ENCODE measurements at regions not wholly inside any gene's neighbourhood (a gene's known extent, or its start where the extent isn't known, plus 50 kb on each side); places are given as distances from the start of the nearest gene placed in this dataset.

- 73% methylated on average over 4 of the region's 4 CpGs for WGBS
- intact Hi-C loops (cut with DNase I), result no loop called here
Measured at GRCh38 chr16:9526791-9527190, 435.3 kb downstream of the HAPSTR1 start.

GRCh38 chr16:9527976-9528375 is 436.5 kb downstream of the HAPSTR1 start:
- H3K9me3 ChIP-seq, result peaks cover 0 to 6% (median 2%) of the 10 kb centered on the region in 4 donors
- no peak overlapping the region for H3K27ac ChIP-seq (replicated peaks in 1 of 4)
- H3K4me1 ChIP-seq, result peaks cover 0 to 15% (median 12%) of the 10 kb centered on the region in 4 donors
- H3K36me3 ChIP-seq, result no peaks in the 10 kb centered on the region
- WGBS, result 34% methylated on average over 2 of the region's 2 CpGs
- TF ChIP-seq CTCF (IDR thresholded peaks at IDR 0.05), result no peak
- TF ChIP-seq POLR2A (IDR thresholded peaks at IDR 0.05; ENCODE audit: low read depth), result no peak
- no peak for TF ChIP-seq POLR2AphosphoS5 (IDR thresholded peaks at IDR 0.05)
- TF ChIP-seq EP300 (IDR thresholded peaks at IDR 0.05), result no peak
- intact Hi-C loops (cut with DNase I), result no loop called here
- no peak for DNase-seq (ENCODE audit: extremely low spot score)
- no peak overlapping the region for H3K4me3 ChIP-seq
- H3K27me3 ChIP-seq, result peaks cover 0 to 7% (median 0%) of the 10 kb centered on the region in 4 donors

More at GRCh38 chr16:9526791-9527190, 435.3 kb downstream of the HAPSTR1 start:
- Histone ChIP-seq H3K27ac (replicated peaks in 1 of 4) (no peak overlapping the region), H3K4me1 (peaks cover 0 to 15% (median 12%) of the 10 kb centered on the region in 4 donors), H3K9me3 (no peaks in the 10 kb centered on the region), H3K4me3 (no peak overlapping the region), H3K27me3 (peaks cover 0 to 7% (median 0%) of the 10 kb centered on the region in 4 donors), H3K36me3 (no peaks in the 10 kb centered on the region)
- no peak for DNase-seq (ENCODE audit: extremely low spot score)
- no peak for TF ChIP-seq CTCF (IDR thresholded peaks at IDR 0.05)
- TF ChIP-seq EP300 (IDR thresholded peaks at IDR 0.05), result no peak
- no peak for TF ChIP-seq POLR2A (IDR thresholded peaks at IDR 0.05; ENCODE audit: low read depth)
- no peak for TF ChIP-seq POLR2AphosphoS5 (IDR thresholded peaks at IDR 0.05)

- Histone ChIP-seq H3K4me1 (peaks cover 0 to 15% (median 12%) of the 10 kb centered on the region in 4 donors), H3K27ac (replicated peaks in 1 of 4) (no peak overlapping the region), H3K36me3 (no peaks in the 10 kb centered on the region), H3K9me3 (peaks cover 0 to 6% (median 2%) of the 10 kb centered on the region in 4 donors), H3K27me3 (peaks cover 0 to 7% (median 0%) of the 10 kb centered on the region in 4 donors), H3K4me3 (no peak overlapping the region)
- WGBS, result 51% methylated on average over 8 of the region's 9 CpGs
- TF ChIP-seq POLR2AphosphoS5 (IDR thresholded peaks at IDR 0.05), result no peak
- TF ChIP-seq EP300 (IDR thresholded peaks at IDR 0.05), result no peak
- TF ChIP-seq CTCF (IDR thresholded peaks at IDR 0.05), result no peak
- no peak for TF ChIP-seq POLR2A (IDR thresholded peaks at IDR 0.05; ENCODE audit: low read depth)
- DNase-seq (ENCODE audit: extremely low spot score), result no peak
- intact Hi-C loops (cut with DNase I), result no loop called here
Measured at GRCh38 chr16:9528511-9529079, 437.2 kb downstream of the HAPSTR1 start.

- intact Hi-C loops (cut with DNase I), result no loop called here
- TF ChIP-seq EP300 (IDR thresholded peaks at IDR 0.05), result no peak
- TF ChIP-seq POLR2A (IDR thresholded peaks at IDR 0.05; ENCODE audit: low read depth), result no peak
- no peak for TF ChIP-seq CTCF (IDR thresholded peaks at IDR 0.05)
- TF ChIP-seq POLR2AphosphoS5 (IDR thresholded peaks at IDR 0.05), result no peak
- Histone ChIP-seq H3K4me1 (peaks cover 0 to 12% (median 7%) of the 10 kb centered on the region in 4 donors), H3K9me3 (peaks cover 0 to 6% (median 2%) of the 10 kb centered on the region in 4 donors), H3K27ac (replicated peaks in 1 of 4) (no peak overlapping the region), H3K4me3 (no peak overlapping the region), H3K27me3 (peaks cover 0 to 4% (median 0%) of the 10 kb centered on the region in 4 donors), H3K36me3 (no peaks in the 10 kb centered on the region)
- DNase-seq (ENCODE audit: extremely low spot score), result no peak
- WGBS, result 91% methylated on average over 3 of the region's 3 CpGs
Measured at GRCh38 chr16:9533042-9533441, 441.6 kb downstream of the HAPSTR1 start.

- H3K27ac ChIP-seq (replicated peaks in 1 of 4), result no peak overlapping the region
- H3K4me1 ChIP-seq, result peaks cover 0 to 7% (median 0%) of the 10 kb centered on the region in 4 donors
- WGBS, result 25% methylated on average over 3 of the region's 3 CpGs
- intact Hi-C loops (cut with DNase I), result no loop called here
- no peak overlapping the region for H3K4me3 ChIP-seq
- TF ChIP-seq EP300 (IDR thresholded peaks at IDR 0.05) (no peak), POLR2AphosphoS5 (IDR thresholded peaks at IDR 0.05) (no peak), POLR2A (IDR thresholded peaks at IDR 0.05; ENCODE audit: low read depth) (no peak), CTCF (IDR thresholded peaks at IDR 0.05) (no peak)
- no peak for DNase-seq (ENCODE audit: extremely low spot score)
- no peaks in the 10 kb centered on the region for H3K27me3 ChIP-seq
- H3K9me3 ChIP-seq, result peaks cover 0 to 18% (median 8%) of the 10 kb centered on the region in 4 donors
- no peaks in the 10 kb centered on the region for H3K36me3 ChIP-seq
Measured at GRCh38 chr16:9534759-9535158, 443.3 kb downstream of the HAPSTR1 start.
